Motor neuron (in vitro differentiated cells): ENCODE measurements at regions not wholly inside any gene's neighbourhood (a gene's known extent, or its start where the extent isn't known, plus 50 kb on each side); places are given as distances from the start of the nearest gene placed in this dataset.
"Not testable (repeated sequence)": the region's sequence is repeated elsewhere in the genome, so short reads cannot be mapped to it uniquely, and the experiment has no call there.

ENCODE experiments used
- ATAC-seq, 8 experiments: fragments of 200-7000 bp; cut with Tn5 transposase; replicated peaks in 6 of 8; 2 replicates each; pipeline ENCODE4 v1.8.0; 2021; ENCODE audit warnings: mild to moderate bottlenecking in 8 of 8, moderate library complexity in 8 of 8
- H3K27ac ChIP-seq, 2 donors: fragments of 250-450 bp; sonication (Bioruptor Pico); 2 replicates each; pipeline ENCODE4 v1.9.0; 2021; ENCODE audit warnings: antibody characterized with exemption in 2 of 2, mild to moderate bottlenecking in 2 of 2, moderate library complexity in 1 of 2
- H3K4me1 ChIP-seq, 2 donors: fragments of 250-450 bp; sonication (Bioruptor Pico); replicated peaks in 1 of 2; 2 replicates each; pipeline ENCODE4 v1.6.1; 2021; ENCODE audit warnings: antibody characterized with exemption in 2 of 2, mild to moderate bottlenecking in 2 of 2, moderate library complexity in 1 of 2
- H3K4me3 ChIP-seq, 5 donors: fragments of 250-450 bp; sonication (Bioruptor Pico); 2 replicates each; pipeline ENCODE4 v1.9.0; 2021; ENCODE audit warnings: antibody characterized with exemption in 5 of 5, mild to moderate bottlenecking in 5 of 5, moderate library complexity in 4 of 5
- WGBS, 10 experiments: fragments of 450-650 bp; shearing (Covaris generic); methylation state at CpG; one replicate each; pipeline ENCODE4 v1.0.0; 2022; 5-methylcytosine and 5-hydroxymethylcytosine counted together
- in situ Hi-C, 9 experiments: fragments of 400-800 bp; cut with MboI; loops; one replicate each; pipeline ENCODE4 v1.15.0; 2021; ENCODE audit warnings: low sequenced_read_pairs in 9 of 9, low pct_unique_long_range_greater_than_20kb in 2 of 9; ENCODE audit not compliant: unreplicated experiment in 9 of 9

DNA sequence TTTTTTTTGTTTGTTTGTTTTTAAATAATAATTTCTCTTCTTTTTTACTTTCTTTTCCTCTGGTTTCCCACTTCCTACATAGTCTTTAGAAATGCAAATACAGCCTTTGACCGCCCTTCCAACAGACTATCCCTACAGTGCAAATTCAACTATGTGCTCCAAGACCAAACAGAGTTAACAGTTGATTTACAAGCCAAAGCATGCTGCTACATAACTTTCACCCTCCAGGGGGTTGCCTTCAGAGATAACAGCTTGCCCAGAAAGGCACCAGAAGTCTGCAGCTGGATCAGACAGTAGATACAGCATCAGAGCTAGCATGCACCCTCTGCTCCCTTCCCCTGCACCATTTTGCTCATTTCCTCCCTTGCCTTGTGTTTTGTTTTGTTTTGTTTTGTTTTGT lies 539.0 kb downstream of the ZWINT start:
- 0 to 80% (median 42%) methylated on average over 1 of the region's 1 CpG for WGBS, 10 experiments
- H3K27ac ChIP-seq, result no peak overlapping the region
- ATAC-seq, result no peak
- in situ Hi-C loops, result no loop called here
- H3K4me3 ChIP-seq, result no peak overlapping the region
- no peaks in the 10 kb centered on the region for H3K4me1 ChIP-seq

DNA sequence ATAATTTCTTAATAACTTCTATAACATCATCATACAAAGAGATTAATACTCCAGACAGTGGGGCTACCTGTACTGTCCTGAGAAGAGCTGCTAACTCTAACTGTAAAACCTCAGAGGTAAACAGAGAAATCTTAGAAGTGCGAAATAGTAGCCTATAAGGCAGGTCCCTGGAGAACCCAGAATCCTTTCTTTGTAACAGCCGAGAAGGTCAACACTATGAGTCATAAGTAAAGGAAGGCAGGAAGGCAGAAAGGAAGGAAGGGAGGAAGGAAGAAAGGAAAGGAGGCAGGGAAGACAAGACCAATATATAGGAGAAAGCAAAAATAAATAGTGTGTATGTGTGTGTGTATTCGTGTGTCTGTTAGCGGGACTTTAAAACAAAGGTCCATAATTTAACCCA lies 540.6 kb downstream of the ZWINT start:
- H3K4me1 ChIP-seq, result no peaks in the 10 kb centered on the region
- no peak for ATAC-seq
- no peak overlapping the region for H3K27ac ChIP-seq
- in situ Hi-C loops, result no loop called here
- 7 to 79% (median 50%) methylated on average over 3 to 4 of the region's 4 CpGs; no CpG with 5 or more reads in 1 of the 10 experiments for WGBS, 10 experiments
- H3K4me3 ChIP-seq, result no peak overlapping the region

DNA sequence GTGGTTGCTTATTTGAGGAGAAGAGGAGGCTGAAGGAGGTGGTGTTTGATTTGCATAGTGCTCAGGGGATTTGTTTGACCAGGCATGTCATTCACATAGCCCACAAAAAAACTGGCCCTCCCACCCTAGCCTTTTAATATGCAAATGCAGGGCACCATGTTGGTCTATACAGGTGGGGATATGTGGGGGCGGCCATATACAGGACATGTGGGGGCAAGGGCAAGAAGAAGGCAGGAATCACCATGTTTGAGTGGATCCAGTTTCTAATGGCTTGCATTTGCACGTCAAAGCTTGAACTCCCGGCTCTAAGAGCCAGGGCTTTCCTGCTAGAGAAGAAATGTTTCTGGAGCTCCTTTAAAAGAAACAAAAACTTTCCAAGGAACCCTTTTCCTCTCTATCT lies 541.0 kb downstream of the ZWINT start:
- 22 to 53% methylated on average over 2 to 3 of the region's 3 CpGs; no CpG with 5 or more reads in 8 of the 10 experiments for WGBS, 10 experiments
- H3K4me1 ChIP-seq, result no peaks in the 10 kb centered on the region
- no peak overlapping the region for H3K27ac ChIP-seq
- ATAC-seq, result no peak
- H3K4me3 ChIP-seq, result no peak overlapping the region
- in situ Hi-C loops, result no loop called here

DNA sequence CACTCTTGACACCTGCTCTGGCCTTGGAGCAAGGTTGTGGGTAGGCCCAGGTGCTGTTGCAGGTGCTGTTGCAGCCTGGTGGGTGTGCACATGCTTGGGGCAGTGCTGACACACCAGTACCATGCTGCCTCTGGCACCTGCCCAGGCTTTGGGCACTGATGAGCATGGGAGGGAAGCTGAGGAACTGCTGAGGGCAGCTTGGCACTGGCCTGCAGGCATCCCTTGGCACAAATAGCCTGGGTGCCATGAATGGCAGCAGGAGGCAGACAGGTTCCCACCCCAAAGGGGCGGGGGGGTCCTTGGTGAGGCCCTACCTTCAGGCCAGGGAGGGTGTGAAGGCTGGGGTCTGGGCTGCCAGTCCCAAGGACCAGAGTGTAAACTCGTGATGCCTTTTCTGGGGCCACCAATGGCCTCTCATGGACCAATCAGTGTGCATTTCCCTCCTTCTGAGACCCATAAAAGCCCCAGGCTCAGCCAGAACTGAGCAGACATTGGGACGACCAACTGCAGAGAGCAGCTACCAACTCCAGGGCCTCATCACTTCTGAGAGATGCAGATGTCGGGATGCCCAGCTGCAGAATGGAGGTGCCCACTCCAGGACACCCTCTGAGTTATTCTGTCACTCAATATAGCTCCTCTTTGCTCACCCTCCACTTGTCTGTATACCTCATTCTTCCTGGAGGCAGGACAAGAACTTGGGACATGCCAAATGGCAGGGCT lies 547.4 kb downstream of the ZWINT start:
- 0 to 100% (median 100%) methylated on average over 1 to 2 of the region's 4 CpGs; no CpG with 5 or more reads in 5 of the 10 experiments for WGBS, 10 experiments
- Histone ChIP-seq H3K27ac (no peak overlapping the region), H3K4me1 (no peaks in the 10 kb centered on the region), H3K4me3 (no peak overlapping the region)
- in situ Hi-C loops, result no loop called here
- ATAC-seq, result no peak

DNA sequence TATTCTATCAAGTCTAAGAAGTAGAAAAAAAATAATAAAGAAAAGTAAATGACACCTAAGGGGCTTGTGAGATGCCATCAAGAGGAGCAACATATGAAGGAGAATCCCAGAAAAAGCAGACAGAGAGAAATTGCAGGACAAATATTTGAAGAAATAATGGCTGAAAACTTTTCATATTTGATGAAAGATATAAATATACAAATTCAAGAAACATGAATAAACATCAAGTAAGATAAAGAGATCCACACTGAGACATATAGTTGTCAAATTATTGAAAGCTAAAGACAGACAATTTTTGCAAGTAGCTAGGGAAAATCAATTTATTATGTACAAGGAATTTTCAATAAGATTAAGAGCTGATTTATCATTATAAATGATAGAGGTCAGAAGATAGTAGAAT lies 558.0 kb downstream of the ZWINT start:
- no peak for ATAC-seq
- no peaks in the 10 kb centered on the region for H3K4me1 ChIP-seq
- in situ Hi-C loops, result no loop called here
- no peak overlapping the region for H3K27ac ChIP-seq
- H3K4me3 ChIP-seq, result no peak overlapping the region

DNA sequence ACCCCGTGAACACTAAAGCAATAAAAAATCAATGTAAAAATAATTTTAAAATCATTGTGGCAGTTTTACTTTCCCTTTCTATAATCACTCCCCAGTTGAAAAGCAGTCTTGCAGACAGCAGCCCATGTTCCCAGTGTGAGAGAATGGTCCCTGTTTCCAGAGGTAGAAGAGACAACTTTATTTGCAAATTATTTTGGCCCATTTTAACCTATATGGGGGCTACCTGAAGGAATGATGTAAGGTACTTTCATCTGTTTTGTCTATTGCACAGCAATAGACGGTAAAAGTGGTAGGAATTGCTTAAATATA lies 559.8 kb downstream of the ZWINT start:
- no peak overlapping the region for H3K4me3 ChIP-seq
- in situ Hi-C loops, result no loop called here
- no peak overlapping the region for H3K27ac ChIP-seq
- ATAC-seq, result no peak
- 0 to 100% (median 30%) methylated on average over 1 to 2 of the region's 2 CpGs; no CpG with 5 or more reads in 2 of the 10 experiments for WGBS, 10 experiments
- no peaks in the 10 kb centered on the region for H3K4me1 ChIP-seq

DNA sequence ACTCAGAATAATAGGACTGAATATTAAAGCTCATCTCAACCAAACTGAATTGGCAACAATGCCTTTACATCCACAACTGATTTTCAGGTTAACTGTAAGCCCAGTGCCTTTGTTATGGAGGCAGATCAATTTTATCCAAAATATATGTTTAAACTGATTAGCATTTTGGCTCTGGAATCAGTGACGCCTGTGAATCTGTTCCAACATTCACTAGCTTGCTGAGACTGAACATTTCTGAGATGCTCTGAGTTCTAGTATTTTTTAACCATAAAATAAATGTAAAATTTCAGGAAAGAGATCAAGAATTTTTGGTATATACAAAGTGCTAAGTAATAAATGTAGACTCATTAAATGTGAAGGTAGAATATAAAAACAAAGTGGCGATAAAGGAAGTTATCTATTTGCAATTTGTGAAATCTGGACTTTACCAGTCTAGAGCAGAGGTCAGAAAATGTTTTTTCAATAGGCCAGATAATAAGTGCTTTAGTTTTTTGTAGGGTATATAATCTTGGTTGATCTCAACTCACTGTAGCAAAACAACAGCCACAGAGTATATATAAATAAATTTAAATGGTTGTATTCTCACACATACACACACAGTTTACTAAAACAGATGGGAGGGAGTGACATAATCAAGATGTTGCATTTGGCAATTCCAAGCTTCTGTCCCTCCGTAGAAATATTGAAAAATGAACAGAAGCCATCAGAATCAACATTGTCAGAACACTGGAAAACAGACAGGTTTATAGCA lies 560.3 kb downstream of the ZWINT start:
- Histone ChIP-seq H3K27ac (no peak overlapping the region), H3K4me1 (no peaks in the 10 kb centered on the region), H3K4me3 (no peak overlapping the region)
- no peak for ATAC-seq
- WGBS, 10 experiments, result 16 to 100% (median 91%) methylated on average over 1 to 3 of the region's 3 CpGs
- in situ Hi-C loops, result no loop called here

DNA sequence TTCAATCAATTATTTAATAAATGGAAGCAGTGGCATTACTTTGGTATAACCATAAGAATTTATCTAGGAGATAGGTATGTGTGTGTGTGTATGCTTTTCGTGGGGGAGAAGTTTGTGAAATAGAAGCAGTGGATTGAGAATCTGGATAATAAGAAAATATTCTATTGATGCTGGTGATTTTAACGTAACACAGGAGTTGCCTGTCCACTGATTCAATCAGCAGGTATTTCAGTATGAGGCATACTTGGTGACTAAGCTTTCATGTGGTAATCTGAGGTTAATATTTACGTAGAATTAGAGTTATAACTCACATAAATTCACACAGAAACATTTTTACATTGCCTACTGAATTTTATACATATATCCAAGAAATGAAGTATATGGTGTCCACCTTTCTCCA lies 568.0 kb downstream of the ZWINT start:
- ATAC-seq, result no peak
- Histone ChIP-seq H3K4me1 (no peaks in the 10 kb centered on the region), H3K27ac (no peak overlapping the region), H3K4me3 (no peak overlapping the region)
- 0 to 100% (median 82%) methylated on average over 1 to 3 of the region's 3 CpGs for WGBS, 10 experiments
- in situ Hi-C loops, result no loop called here

DNA sequence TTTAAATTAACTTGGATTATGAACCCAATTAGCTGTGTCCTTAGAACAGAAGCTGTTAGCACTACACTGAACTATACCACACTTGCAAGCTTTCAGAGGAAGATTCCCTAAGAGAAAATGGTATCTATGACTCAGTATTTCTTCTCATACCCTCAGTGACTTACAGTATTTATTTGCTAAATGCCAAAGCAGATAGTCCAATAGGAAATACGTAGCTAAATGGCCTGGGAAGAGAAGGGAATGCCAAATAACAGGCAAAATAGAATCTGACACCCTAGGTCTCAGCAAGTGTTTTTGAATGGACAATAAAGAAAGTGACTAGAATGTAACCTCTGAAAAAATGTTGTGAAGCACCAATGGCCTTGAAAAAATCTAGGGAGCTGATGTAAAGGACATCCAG lies 570.8 kb downstream of the ZWINT start:
- ATAC-seq, H3K27ac ChIP-seq, H3K4me3 ChIP-seq, H3K4me1 ChIP-seq, in situ Hi-C loops: not testable (repeated sequence)
- 0 to 100% (median 57%) methylated on average over 1 of the region's 1 CpG; no CpG with 5 or more reads in 3 of the 10 experiments for WGBS, 10 experiments

DNA sequence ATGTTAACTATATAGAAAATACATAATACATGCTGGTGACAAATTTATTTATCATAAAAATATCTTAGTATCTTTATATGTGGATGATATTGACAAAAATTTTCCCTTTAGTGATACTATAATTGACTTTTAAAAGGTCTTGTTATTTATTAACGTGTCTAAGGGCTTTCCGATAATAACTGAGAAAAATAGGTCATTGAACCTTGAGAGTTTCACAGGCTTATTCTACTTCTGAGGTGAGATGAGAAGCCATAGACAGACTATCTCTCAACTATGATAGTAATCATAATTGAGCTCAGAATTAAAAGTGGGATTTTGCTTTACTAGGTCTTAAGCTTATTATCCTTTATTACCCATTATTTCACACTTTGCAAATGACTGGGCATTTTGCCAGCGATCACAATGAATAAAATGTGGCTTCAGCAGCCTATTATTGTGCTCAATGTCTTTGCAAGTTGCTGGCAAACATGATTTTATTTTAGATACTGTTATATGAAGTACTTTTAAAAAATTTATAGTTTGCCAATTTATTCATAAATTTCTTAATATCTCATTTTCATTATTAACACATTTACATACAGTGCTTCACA lies 574.5 kb downstream of the ZWINT start:
- in situ Hi-C loops, result no loop called here
- no peaks in the 10 kb centered on the region for H3K4me1 ChIP-seq
- no peak overlapping the region for H3K27ac ChIP-seq
- no peak overlapping the region for H3K4me3 ChIP-seq
- WGBS, 10 experiments, result 16 to 95% (median 58%) methylated on average over 2 to 3 of the region's 3 CpGs; no CpG with 5 or more reads in 2 of the 10 experiments
- ATAC-seq, result no peak

DNA sequence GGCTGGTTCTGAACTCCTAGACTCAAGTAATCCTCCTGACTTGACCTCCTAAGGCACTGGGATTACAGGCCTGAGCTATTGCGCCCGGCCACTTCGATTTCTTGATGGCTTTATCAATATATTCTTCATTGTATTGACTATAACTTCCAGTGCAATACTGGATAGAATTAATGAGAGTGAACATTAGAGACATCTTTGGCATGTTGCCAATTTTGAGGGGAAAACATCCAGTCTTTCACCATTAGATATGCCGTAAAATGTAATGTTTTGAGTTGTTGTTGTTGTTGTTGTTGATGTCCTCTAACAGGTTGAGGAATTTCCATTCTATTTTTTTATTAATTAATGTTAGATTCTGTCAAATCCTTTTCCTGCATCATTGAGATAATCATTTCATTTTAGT lies 578.9 kb downstream of the ZWINT start:
- in situ Hi-C loops, result no loop called here
- ATAC-seq, result no peak
- Histone ChIP-seq H3K27ac (no peak overlapping the region), H3K4me1 (no peaks in the 10 kb centered on the region), H3K4me3 (no peak overlapping the region)
- WGBS, 10 experiments, result 51 to 96% (median 90%) methylated on average over 1 to 4 of the region's 4 CpGs; no CpG with 5 or more reads in 4 of the 10 experiments

DNA sequence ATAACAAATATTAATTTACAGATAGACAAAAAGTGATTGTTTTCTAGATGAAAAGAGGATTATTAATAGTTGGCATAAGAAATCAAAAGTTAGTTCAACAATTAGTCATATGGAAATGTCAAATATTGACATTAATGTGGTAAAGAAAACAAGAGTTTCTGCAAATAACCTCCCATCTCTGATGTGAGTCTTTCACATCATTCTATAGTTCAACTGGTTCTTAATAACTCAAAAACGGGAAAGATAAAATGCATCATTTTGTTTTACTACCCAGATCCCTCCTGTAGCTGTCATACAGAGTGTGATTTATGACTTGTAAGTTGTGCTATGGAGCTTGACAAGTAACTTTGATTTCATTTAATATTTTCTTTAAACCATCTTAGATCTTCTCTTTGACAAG lies 594.8 kb downstream of the ZWINT start:
- in situ Hi-C loops, result no loop called here
- no peaks in the 10 kb centered on the region for H3K4me1 ChIP-seq
- ATAC-seq, result no peak
- no peak overlapping the region for H3K27ac ChIP-seq
- no peak overlapping the region for H3K4me3 ChIP-seq
- WGBS, 10 experiments, result 0 to 100% (median 70%) methylated on average over 1 of the region's 1 CpG; no CpG with 5 or more reads in 1 of the 10 experiments

DNA sequence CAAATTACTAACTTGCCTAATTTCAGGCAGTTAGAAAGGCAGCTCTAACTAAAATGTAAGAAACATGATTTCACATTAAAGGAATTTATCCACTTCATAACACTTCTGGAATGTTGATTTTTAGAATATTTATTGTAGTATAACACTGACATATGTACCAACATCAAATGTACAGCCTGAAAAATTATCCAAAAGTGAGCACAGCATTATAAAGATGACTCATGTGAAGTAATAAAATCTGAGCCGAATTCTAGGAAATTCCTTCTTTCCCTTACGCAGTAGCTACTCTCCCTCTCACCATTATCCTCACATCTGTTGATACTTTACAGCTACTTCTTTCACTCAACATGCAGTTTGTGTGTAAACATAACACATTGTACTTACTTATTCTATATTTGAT lies 610.6 kb downstream of the ZWINT start:
- in situ Hi-C loops, result no loop called here
- 7 to 100% (median 77%) methylated on average over 1 to 2 of the region's 2 CpGs; no CpG with 5 or more reads in 4 of the 10 experiments for WGBS, 10 experiments
- H3K4me1 ChIP-seq, result peaks cover 10 to 11% of the 10 kb centered on the region in 2 donors
- H3K4me3 ChIP-seq, result no peak overlapping the region
- no peak overlapping the region for H3K27ac ChIP-seq
- no peak for ATAC-seq
